Lower lobe of right lung (tissue), 2 donors: ENCODE measurements at regions not wholly inside any gene's neighbourhood (a gene's known extent, or its start where the extent isn't known, plus 50 kb on each side); places are given as distances from the start of the nearest gene placed in this dataset.
"Not testable (repeated sequence)": the region's sequence is repeated elsewhere in the genome, so short reads cannot be mapped to it uniquely, and the experiment has no call there.

Experiments used
- ATAC-seq, 2 donors: fragments of 200-7000 bp; cut with Tn5 transposase; one replicate each; pipeline ENCODE4 v1.9.1; 2020 to 2022; ENCODE audit warnings: mild to moderate bottlenecking in 2 of 2, moderate library complexity in 2 of 2
- DNase-seq: peaks from one replicate; pipeline ENCODE4 v3.0.0-alpha.2; 2020
- H3K27ac ChIP-seq: fragments of 200-600 bp; one replicate; pipeline ENCODE4 v1.8.0; 2022
- H3K27me3 ChIP-seq: fragments of 200-600 bp; one replicate; pipeline ENCODE4 v1.8.0; 2022; ENCODE audit warnings: low read depth
- H3K36me3 ChIP-seq: fragments of 200-600 bp; one replicate; pipeline ENCODE4 v1.8.0; 2022; ENCODE audit warnings: mild to moderate bottlenecking
- H3K4me1 ChIP-seq: fragments of 200-600 bp; one replicate; pipeline ENCODE4 v1.8.0; 2022
- H3K4me3 ChIP-seq: fragments of 200-600 bp; one replicate; pipeline ENCODE4 v1.8.0; 2022; ENCODE audit warnings: mild to moderate bottlenecking
- H3K9me3 ChIP-seq: fragments of 200-600 bp; one replicate; pipeline ENCODE4 v1.8.0; 2022
- intact Hi-C: fragments of 100-400 bp; cut with DNase I; formaldehyde crosslinking; loops from one replicate; pipeline ENCODE4 v1.11.0; 2022
- TF ChIP-seq, protein P1 (sequence below): fragments of 200-600 bp; IDR thresholded peaks from one replicate; pipeline ENCODE4 v1.8.0; 2022; ENCODE audit warnings: antibody characterized with exemption, mild to moderate bottlenecking
- donor health status: DM: no; HTN: yes; CAD: no; lungs with severe emphysema.

DNA sequence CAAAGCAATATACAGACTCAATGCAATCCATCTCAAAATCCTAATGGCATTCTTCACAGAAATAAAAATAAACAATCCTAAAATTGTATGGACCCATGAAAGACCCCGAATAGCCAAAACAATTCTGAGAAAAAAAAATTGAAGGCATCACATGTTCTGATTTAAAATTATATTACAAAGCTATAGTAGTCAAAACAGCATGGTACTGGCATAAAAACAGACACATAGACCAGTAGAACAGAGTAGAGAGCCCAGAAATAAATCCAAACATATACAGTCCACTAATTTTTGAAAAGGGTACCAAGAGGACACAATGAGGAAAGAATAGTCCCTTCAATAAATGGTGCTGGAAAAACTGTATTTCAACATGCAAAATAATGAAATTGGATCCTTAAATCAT, 70.4 kb upstream of the THRB start:
- Histone ChIP-seq H3K36me3 (no peaks in the 10 kb centered on the region), H3K4me1 (no peaks in the 10 kb centered on the region), H3K9me3 (peaks cover 4% of the 10 kb centered on the region), H3K27ac (no peak overlapping the region), H3K27me3 (no peaks in the 10 kb centered on the region), H3K4me3 (no peak overlapping the region)
- no peak for ATAC-seq
- intact Hi-C loops, result no loop called here
- TF ChIP-seq, protein P1, sequence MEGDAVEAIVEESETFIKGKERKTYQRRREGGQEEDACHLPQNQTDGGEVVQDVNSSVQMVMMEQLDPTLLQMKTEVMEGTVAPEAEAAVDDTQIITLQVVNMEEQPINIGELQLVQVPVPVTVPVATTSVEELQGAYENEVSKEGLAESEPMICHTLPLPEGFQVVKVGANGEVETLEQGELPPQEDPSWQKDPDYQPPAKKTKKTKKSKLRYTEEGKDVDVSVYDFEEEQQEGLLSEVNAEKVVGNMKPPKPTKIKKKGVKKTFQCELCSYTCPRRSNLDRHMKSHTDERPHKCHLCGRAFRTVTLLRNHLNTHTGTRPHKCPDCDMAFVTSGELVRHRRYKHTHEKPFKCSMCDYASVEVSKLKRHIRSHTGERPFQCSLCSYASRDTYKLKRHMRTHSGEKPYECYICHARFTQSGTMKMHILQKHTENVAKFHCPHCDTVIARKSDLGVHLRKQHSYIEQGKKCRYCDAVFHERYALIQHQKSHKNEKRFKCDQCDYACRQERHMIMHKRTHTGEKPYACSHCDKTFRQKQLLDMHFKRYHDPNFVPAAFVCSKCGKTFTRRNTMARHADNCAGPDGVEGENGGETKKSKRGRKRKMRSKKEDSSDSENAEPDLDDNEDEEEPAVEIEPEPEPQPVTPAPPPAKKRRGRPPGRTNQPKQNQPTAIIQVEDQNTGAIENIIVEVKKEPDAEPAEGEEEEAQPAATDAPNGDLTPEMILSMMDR, result no peak
- no peak for DNase-seq

DNA sequence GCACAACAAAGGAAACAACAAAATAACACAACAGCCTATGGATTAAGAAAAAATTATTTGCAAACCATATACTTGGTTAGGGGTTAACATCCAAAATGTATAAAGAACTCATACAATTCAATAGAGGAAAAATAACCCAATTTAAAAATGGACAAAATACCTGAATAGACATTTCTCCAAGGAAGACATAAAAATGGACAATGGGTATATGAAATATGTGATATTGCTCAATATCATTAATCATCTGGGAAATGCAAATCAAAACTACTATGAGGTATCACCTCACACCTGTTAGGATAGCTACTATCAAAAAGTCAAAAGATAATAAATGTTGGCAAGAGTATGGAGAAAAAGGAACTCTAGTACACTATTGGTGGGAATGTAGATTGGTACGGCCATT, 71.0 kb upstream of the THRB start:
- ATAC-seq (no peak), DNase-seq (no peak)
- H3K4me3 ChIP-seq, result no peak overlapping the region
- no peaks in the 10 kb centered on the region for H3K4me1 ChIP-seq
- intact Hi-C loops, result no loop called here
- H3K36me3 ChIP-seq, result no peaks in the 10 kb centered on the region
- H3K27me3 ChIP-seq, result no peaks in the 10 kb centered on the region
- H3K9me3 ChIP-seq, result peaks cover 4% of the 10 kb centered on the region
- H3K27ac ChIP-seq, result no peak overlapping the region
- TF ChIP-seq, protein P1, result no peak

GRCh38 chr3:24566927-24567326, 72.3 kb upstream of the THRB start:
- peaks cover 4% of the 10 kb centered on the region for H3K9me3 ChIP-seq
- H3K4me1 ChIP-seq, result no peaks in the 10 kb centered on the region
- no peak for DNase-seq
- no peak for ATAC-seq
- H3K27ac ChIP-seq, result no peak overlapping the region
- H3K36me3 ChIP-seq, result no peaks in the 10 kb centered on the region
- intact Hi-C loops, result no loop called here
- H3K27me3 ChIP-seq, result no peaks in the 10 kb centered on the region
- H3K4me3 ChIP-seq, result no peak overlapping the region
- TF ChIP-seq, protein P1, result no peak

DNA sequence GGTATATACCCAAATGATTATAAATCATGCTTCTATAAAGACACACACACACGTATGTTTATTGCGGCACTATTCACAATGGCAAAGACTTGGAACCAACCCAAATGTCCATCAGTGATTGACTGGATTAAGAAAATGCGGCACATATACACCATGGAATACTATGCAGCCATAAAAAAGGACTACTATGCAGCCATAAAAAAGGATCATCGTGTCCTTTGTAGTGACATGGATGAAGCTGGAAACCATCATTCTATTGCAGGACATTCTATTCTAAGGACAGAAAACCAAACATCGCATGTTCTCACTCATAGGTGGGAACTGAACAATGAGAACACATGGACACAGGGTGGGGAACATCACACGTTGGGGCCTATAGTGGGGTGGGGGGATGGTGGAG, 77.8 kb upstream of the THRB start:
- ATAC-seq, H3K27me3 ChIP-seq, intact Hi-C loops, DNase-seq, H3K4me3 ChIP-seq, H3K9me3 ChIP-seq, H3K27ac ChIP-seq, H3K4me1 ChIP-seq, H3K36me3 ChIP-seq: not testable (repeated sequence)

DNA sequence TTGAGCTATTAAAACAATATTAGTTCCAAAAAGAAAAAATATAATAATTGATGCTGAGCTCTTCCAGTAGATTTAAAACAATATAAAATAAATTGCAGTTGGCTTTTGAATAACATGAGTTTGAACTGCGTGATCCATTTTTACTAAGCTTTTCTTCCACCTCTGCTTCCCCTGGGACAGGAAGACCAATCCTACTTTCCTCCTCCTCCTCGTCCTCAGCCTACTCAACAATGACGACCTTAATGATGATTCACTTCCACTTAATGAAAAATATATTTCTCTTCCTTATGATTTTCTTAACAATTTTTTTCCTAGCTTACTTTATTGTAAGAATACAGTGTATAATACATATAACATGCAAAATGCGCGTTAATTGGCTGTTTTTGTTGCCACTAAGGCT, 78.9 kb upstream of the THRB start:
- DNase-seq, result no peak
- no peaks in the 10 kb centered on the region for H3K27me3 ChIP-seq
- TF ChIP-seq, protein P1, result no peak
- intact Hi-C loops, result no loop called here
- no peaks in the 10 kb centered on the region for H3K9me3 ChIP-seq
- no peak overlapping the region for H3K27ac ChIP-seq
- H3K4me3 ChIP-seq, result no peak overlapping the region
- H3K36me3 ChIP-seq, result no peaks in the 10 kb centered on the region
- no peak for ATAC-seq
- H3K4me1 ChIP-seq, result no peaks in the 10 kb centered on the region

DNA sequence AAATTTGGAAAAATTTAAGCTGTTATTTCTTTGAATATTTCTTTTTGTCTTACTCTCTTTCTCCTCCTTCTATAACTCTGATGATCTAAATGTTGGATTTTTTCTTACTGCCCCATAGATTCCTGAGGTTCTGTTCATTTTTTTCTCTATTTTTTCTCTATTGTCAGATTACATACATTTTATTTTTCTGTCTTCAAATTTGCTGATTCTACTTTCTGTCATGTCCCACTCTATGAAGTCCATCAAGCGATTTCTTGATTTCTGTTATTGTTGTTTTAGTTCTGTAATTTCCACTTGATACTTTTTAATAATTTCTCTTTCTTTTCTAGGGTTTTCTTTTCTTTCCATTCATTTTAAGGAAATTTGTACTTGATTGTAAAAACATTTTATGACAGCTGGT, 83.7 kb upstream of the THRB start:
- TF ChIP-seq, protein P1, result no peak
- intact Hi-C loops, result no loop called here
- DNase-seq (no peak), ATAC-seq (no peak)
- no peak overlapping the region for H3K4me3 ChIP-seq
- no peaks in the 10 kb centered on the region for H3K27me3 ChIP-seq
- no peaks in the 10 kb centered on the region for H3K4me1 ChIP-seq
- H3K36me3 ChIP-seq, result no peaks in the 10 kb centered on the region
- H3K9me3 ChIP-seq, result no peaks in the 10 kb centered on the region
- no peak overlapping the region for H3K27ac ChIP-seq
